Erythroblast (primary cell): ENCODE measurements at regions not wholly inside any gene's neighbourhood (a gene's known extent, or its start where the extent isn't known, plus 50 kb on each side); places are given as distances from the start of the nearest gene placed in this dataset.

Experiments
- DNase-seq, 2 experiments: peaks; one replicate each; lab custom pipeline; 2025; lab: John Stamatoyannopoulos, UW
- GATA1 ChIP-seq: IDR thresholded peaks from 2 replicates; pipeline ENCODE4 v1.6.1; 2011; ENCODE audit warnings: low read depth, mild to moderate bottlenecking, control low read depth, low read length, moderate library complexity
- POLR2A ChIP-seq: IDR thresholded peaks from 2 replicates; pipeline ENCODE4 v1.6.1; 2011; ENCODE audit warnings: mild to moderate bottlenecking, low read length

- TF ChIP-seq POLR2A (no peak), GATA1 (no peak)
- no peak for DNase-seq
Measured at GRCh38 chr2:226409134-226409533, 390.5 kb downstream of the IRS1 start.

GRCh38 chr2:226408141-226408540 is 391.5 kb downstream of the IRS1 start:
- DNase-seq = no peak
- TF ChIP-seq GATA1 (no peak), POLR2A (no peak)

- TF ChIP-seq GATA1 = no peak
- no peak for TF ChIP-seq POLR2A
- DNase-seq = no peak
Measured at GRCh38 chr2:226407135-226407534, 392.5 kb downstream of the IRS1 start.

- DNase-seq = no peak
- no peak for TF ChIP-seq GATA1
- no peak for TF ChIP-seq POLR2A
Measured at GRCh38 chr2:226405465-226405864, 394.2 kb downstream of the IRS1 start.

GRCh38 chr2:226403369-226403768 is 396.3 kb downstream of the IRS1 start:
- no peak for DNase-seq
- TF ChIP-seq GATA1 (no peak), POLR2A (no peak)

DNA sequence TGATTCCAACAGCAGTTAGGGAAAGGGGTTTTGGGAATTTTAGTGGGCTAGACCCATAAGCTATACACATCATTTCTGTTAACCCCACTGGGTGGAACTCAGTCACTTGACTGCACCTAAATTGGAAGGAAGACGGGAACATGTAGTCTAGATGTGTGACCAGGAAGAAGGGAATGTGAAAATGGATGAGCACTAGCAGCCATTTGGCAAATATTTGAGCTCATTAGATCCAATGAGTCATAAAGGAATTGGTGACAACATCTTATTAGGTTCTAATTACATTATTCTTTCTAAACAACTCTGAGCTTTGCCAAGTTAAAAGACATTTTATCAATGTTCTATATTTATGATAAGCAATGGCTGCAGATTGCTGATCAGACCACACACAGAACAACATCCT is 400.6 kb downstream of the IRS1 start:
- DNase-seq = no peak
- TF ChIP-seq GATA1 = no peak
- TF ChIP-seq POLR2A = no peak

GRCh38 chr2:226398580-226398979 is 401.0 kb downstream of the IRS1 start:
- DNase-seq = no peak

DNA sequence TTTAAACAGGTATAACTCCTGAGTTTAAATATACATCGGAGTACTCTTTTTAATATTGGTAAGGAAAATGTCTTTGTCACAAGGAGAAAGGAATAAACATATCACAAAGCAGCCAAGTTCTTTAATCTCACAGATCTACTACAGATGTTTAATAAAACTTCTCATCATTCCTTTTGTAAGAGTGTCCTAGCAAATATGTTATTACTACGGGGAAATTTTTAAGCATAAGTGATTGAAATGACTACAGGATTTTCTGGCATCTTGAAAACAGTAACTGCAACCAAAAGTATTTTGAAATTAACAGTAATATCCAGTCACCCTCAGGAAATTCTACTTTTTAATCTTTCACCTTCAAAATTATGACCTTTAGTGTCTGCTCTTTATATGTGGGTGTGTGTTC is 403.1 kb downstream of the IRS1 start:
- TF ChIP-seq POLR2A (no peak), GATA1 (no peak)
- no peak for DNase-seq

More at GRCh38 chr2:226398580-226398979, 401.0 kb downstream of the IRS1 start:
- TF ChIP-seq POLR2A (no peak), GATA1 (no peak)

DNA sequence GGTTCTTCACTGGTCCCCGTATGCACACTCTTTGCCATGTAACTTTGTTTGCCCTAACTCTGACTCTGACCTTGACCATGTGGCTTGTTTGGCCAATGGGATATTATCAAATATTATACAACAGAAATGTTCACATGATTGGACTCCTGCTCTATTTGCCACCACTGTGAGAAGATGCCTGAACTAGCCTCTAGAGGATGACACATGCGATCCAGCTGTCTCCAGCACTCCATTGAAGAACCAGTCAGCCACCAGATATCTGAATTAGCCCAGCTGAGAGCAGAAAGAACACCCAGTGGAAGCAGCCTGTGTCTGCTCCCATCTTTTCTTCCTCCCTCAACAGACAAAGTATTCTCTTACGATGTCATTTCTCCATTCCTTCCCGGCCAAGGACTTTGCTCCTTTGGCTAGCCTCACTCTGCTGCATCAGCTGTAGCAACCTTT is 412.1 kb downstream of the IRS1 start:
- TF ChIP-seq GATA1 = no peak
- TF ChIP-seq POLR2A = no peak
- no peak for DNase-seq

DNA sequence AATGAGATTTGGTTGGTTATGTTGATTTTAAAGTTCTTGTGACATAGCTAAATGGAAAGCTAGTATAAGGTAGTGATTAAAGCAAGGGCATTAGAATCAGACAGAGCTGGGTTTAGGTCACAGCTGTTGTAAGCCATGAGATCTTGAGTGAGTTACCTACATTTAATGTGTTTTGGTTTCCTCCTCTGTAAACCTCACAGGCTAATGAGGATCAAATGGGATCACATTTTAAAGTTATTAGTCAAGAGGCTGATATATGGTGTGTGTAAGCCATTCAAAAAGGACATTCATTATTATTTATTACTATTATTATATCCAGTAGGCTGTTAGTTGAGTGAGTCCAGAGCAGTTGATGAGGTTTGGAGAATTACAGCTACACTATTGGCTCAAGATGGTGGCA is 416.2 kb downstream of the IRS1 start:
- TF ChIP-seq POLR2A (no peak), GATA1 (no peak)
- no peak for DNase-seq

- TF ChIP-seq POLR2A (no peak), GATA1 (no peak)
- DNase-seq = no peak
Measured at GRCh38 chr2:226380679-226381078, 418.9 kb downstream of the IRS1 start.

- TF ChIP-seq POLR2A (no peak), GATA1 (no peak)
- DNase-seq = no peak
Measured at GRCh38 chr2:226378753-226379705, 420.6 kb downstream of the IRS1 start.

- no peak for TF ChIP-seq POLR2A
- TF ChIP-seq GATA1 = no peak
- DNase-seq = no peak
Measured at GRCh38 chr2:226376516-226377180, 423.0 kb downstream of the IRS1 start.

DNA sequence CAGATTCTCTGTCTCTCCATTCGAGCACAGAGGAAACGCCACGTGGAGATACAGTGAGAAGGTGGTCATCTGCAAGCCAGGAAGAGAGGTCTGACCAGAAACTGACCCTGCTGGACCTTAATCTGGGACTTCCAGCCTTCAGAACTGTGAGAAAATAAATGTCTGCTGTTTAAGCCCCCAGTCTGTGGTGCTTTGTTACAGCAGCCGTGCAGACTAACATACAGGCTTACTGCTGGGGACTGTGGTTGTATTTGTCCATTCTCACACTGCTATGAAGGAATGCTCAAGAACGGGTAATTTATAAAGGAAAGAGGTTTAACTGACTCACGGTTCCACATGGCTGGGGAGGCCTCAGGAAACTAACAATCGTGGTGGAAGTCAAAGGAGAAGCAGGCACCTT is 432.7 kb downstream of the IRS1 start:
- TF ChIP-seq POLR2A (no peak), GATA1 (no peak)
- no peak for DNase-seq

DNA sequence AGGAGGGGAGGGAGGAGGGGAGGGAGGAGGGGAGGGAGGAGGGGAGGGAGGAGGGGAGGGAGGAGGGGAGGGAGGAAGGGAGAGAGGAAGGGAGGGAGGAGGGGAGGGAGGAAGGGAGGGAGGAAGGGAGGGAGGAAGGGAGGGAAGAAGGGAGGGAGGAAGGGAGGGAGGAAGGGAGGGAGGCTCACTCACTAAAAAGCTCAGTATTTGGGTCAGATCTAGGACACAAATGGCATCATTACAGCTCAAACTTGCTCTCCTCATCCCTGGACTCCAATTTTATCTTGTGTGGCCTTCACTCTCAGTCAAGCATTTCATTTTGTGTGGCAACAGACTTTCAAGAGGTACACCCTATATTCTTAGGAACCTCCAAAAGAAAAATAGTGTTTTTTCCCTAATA is 435.4 kb downstream of the IRS1 start:
- TF ChIP-seq GATA1 (no peak), POLR2A (no peak)
- no peak for DNase-seq

DNA sequence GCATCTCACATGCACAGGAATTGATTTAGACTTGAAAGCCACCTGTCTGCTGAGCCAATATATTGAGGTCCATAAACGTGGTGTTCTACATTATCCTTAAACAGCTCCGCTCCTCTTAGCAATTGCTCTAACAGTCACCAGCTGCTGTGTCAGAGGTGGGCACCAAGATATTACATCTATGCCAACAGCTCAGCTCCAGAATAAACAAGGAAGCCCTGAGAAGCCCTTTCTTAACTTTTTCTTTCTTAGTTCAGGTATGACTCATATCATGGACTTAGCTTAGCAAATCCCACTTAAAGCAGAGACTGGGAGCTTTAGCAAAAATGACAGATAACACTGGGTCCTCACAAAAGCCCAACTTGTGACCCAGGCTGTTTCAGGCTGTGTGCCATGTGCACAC is 436.6 kb downstream of the IRS1 start:
- no peak for DNase-seq
- TF ChIP-seq GATA1 = no peak
- no peak for TF ChIP-seq POLR2A
